GM12878 (cell line): ENCODE measurements at regions not wholly inside any gene's neighbourhood (a gene's known extent, or its start where the extent isn't known, plus 50 kb on each side); places are given as distances from the start of the nearest gene placed in this dataset.

Experiments
- ATAC-seq: fragments of 200-7000 bp; cut with Tn5 transposase; 3 replicates; pipeline ENCODE4 v1.9.1; 2020; ENCODE audit warnings: mild to moderate bottlenecking, moderate library complexity
- BruUV-seq: library from RNA; stranded (reverse); fragments of 400-500 nt; replicated peaks from 2 replicates; lab custom pipeline; 2021; lab: Mats Ljungman, UMichigan
- CTCF ChIA-PET: fragments of 300-600 bp; sonication (Branson Sonifier 250); formaldehyde crosslinking; extraction: SDS; loops from one replicate; lab custom pipeline; 2021; ENCODE audit warnings: inconsistent platforms; lab: Yijun Ruan, JAX
- POLR2A ChIA-PET: fragments of 350-600 bp; formaldehyde crosslinking; extraction: SDS; loops from one replicate; lab custom pipeline; 2021; ENCODE audit warnings: inconsistent platforms; lab: Charles Lee
- RAD21 ChIA-PET: fragments of 300-600 bp; sonication (Branson Sonifier 250); formaldehyde crosslinking; loops from one replicate; lab custom pipeline; 2023; ENCODE audit warnings: antibody characterized with exemption; ENCODE audit not compliant: unreplicated experiment; lab: Charles Lee
- SMC1A ChIA-PET: fragments of 300-600 bp; sonication (Branson Sonifier 250); formaldehyde crosslinking; loops from one replicate; lab custom pipeline; 2023; ENCODE audit not compliant: unreplicated experiment, uncharacterized antibody; lab: Charles Lee
- DNase-seq: peaks from one replicate; pipeline ENCODE4 v3.0.0-alpha.2; 2011; ENCODE audit warnings: low read depth, low spot score
- FAIRE-seq: peaks from 3 replicates; lab custom pipeline; 2011; peaks lifted over from hg19 to GRCh38; lab: Jason Lieb, UNC
- H2AFZ ChIP-seq: 2 replicates; pipeline ENCODE4 v1.6.0; 2011; ENCODE audit warnings: low read depth, low read length, control low read depth; ENCODE audit not compliant: control insufficient read depth
- H3K27ac ChIP-seq: 2 replicates; pipeline ENCODE4 v1.5.1; 2011; ENCODE audit warnings: control low read depth; ENCODE audit not compliant: control insufficient read depth, insufficient read depth
- H3K27me3 ChIP-seq, 2 experiments: replicated peaks in 1 of 2; 2 replicates each; pipeline versions ENCODE4 v1.6.0 to v1.6.1; 2011; ENCODE audit warnings: low read length in 1 of 2; ENCODE audit not compliant: control insufficient read depth in 2 of 2, insufficient read depth in 2 of 2
- H3K36me3 ChIP-seq, 2 experiments: 2 replicates each; pipeline ENCODE4 v1.5.1; 2011; ENCODE audit warnings: low read length in 1 of 2; ENCODE audit not compliant: control insufficient read depth in 2 of 2, insufficient read depth in 2 of 2
- H3K4me1 ChIP-seq: 2 replicates; pipeline ENCODE4 v1.6.1; 2011; ENCODE audit warnings: mild to moderate bottlenecking, low read length, moderate library complexity, mixed read lengths; ENCODE audit not compliant: control insufficient read depth, insufficient read depth
- H3K4me2 ChIP-seq: 2 replicates; pipeline ENCODE4 v1.6.0; 2011; ENCODE audit warnings: control low read depth; ENCODE audit not compliant: control insufficient read depth, insufficient read depth
- H3K4me3 ChIP-seq: fragments of 200-600 bp; sonication (generic); 2 replicates; pipeline ENCODE4 v1.5.1; 2016
- H3K79me2 ChIP-seq: 2 replicates; pipeline ENCODE4 v1.6.0; 2011; ENCODE audit warnings: low read length; ENCODE audit not compliant: control insufficient read depth, insufficient read depth
- H3K9ac ChIP-seq: 2 replicates; pipeline ENCODE4 v1.8.0; 2011; ENCODE audit warnings: low read length, control low read depth, mixed read lengths; ENCODE audit not compliant: control insufficient read depth, insufficient read depth
- H3K9me3 ChIP-seq: replicated peaks from 3 replicates; pipeline ENCODE4 v1.5.1; 2011; ENCODE audit warnings: mild to moderate bottlenecking, low read length; ENCODE audit not compliant: control insufficient read depth, insufficient read depth
- H4K20me1 ChIP-seq: 2 replicates; pipeline ENCODE4 v1.6.0; 2011; ENCODE audit not compliant: control insufficient read depth, insufficient read depth
- BCLAF1 ChIP-seq: fragments of 450-650 bp; IDR thresholded peaks from 2 replicates; pipeline ENCODE4 v1.6.1; 2017; ENCODE audit warnings: antibody characterized with exemption, mild to moderate bottlenecking, moderate library complexity
- CBX3 ChIP-seq: fragments of 200-600 bp; sonication (generic); IDR thresholded peaks from 2 replicates; pipeline ENCODE4 v1.6.1; 2016; ENCODE audit warnings: low read depth, borderline replicate concordance
- CREB1 ChIP-seq: IDR thresholded peaks from 2 replicates; pipeline ENCODE4 v1.6.1; 2012; ENCODE audit warnings: low read depth, mild to moderate bottlenecking, inconsistent platforms
- ETV6 ChIP-seq, 2 experiments: fragments of 450-650 bp in 1 of 2; IDR thresholded peaks in 1 of 2; conservative IDR thresholded peaks in 1 of 2; 2 replicates each; pipeline ENCODE4 v1.6.1; 2014; ENCODE audit warnings: antibody characterized with exemption in 1 of 2, borderline replicate concordance in 1 of 2, low read depth in 1 of 2, mild to moderate bottlenecking in 1 of 2, moderate library complexity in 1 of 2
- FOXM1 ChIP-seq: IDR thresholded peaks from 2 replicates; pipeline ENCODE4 v1.6.1; 2012; ENCODE audit warnings: low read depth, mild to moderate bottlenecking, inconsistent platforms, low read length, moderate library complexity
- GABPA ChIP-seq: IDR thresholded peaks from 2 replicates; pipeline ENCODE4 v1.6.1; 2014; ENCODE audit warnings: antibody characterized with exemption, low read depth, mild to moderate bottlenecking, inconsistent platforms
- NFYB ChIP-seq: IDR thresholded peaks from 2 replicates; pipeline ENCODE4 v1.6.1; 2011; ENCODE audit warnings: low read depth, mild to moderate bottlenecking, low read length, improper control_type of control experiment, moderate library complexity; ENCODE audit not compliant: insufficient read depth
- RFX5 ChIP-seq: IDR thresholded peaks from 2 replicates; pipeline ENCODE4 v1.6.1; 2011; ENCODE audit warnings: low read depth, low read length, improper control_type of control experiment
- SIX5 ChIP-seq: IDR thresholded peaks from 2 replicates; pipeline ENCODE4 v1.6.1; 2011; ENCODE audit warnings: mild to moderate bottlenecking, low read depth, low read length, moderate library complexity; ENCODE audit not compliant: severe bottlenecking
- SKIL ChIP-seq: fragments of 450-650 bp; IDR thresholded peaks from 2 replicates; pipeline ENCODE4 v1.6.1; 2017; ENCODE audit warnings: mild to moderate bottlenecking, low read depth, inconsistent platforms; ENCODE audit not compliant: poor library complexity, severe bottlenecking
- ZBTB33 ChIP-seq: fragments of 450-650 bp; IDR thresholded peaks from 2 replicates; pipeline ENCODE4 v1.6.1; 2017; ENCODE audit warnings: mild to moderate bottlenecking
- ZNF274 ChIP-seq: IDR thresholded peaks from one replicate; pipeline ENCODE4 v1.8.0; 2011; ENCODE audit not compliant: insufficient read length, insufficient read depth
- ZNF592 ChIP-seq: fragments of 450-650 bp; IDR thresholded peaks from 2 replicates; pipeline ENCODE4 v1.6.1; 2017; ENCODE audit warnings: mild to moderate bottlenecking, moderate library complexity
- WGBS: methylation state at CpG from one replicate; pipeline ENCODE4 v1.1.6; 2016; ENCODE audit warnings: low lambda C conversion rate; ENCODE audit not compliant: insufficient replicate concordance, insufficient coverage; ENCODE audit errors: missing lambda C conversion rate; 5-methylcytosine and 5-hydroxymethylcytosine counted together
- in situ Hi-C: fragments of 300-500 bp; cut with MboI; formaldehyde crosslinking; loops from 9 replicates; pipeline ENCODE4 v1.14.3; 2018; ENCODE audit warnings: mixed read lengths
- intact Hi-C: fragments of 100-400 bp; cut with micrococcal nuclease; formaldehyde crosslinking; loops from one replicate; pipeline ENCODE4 v1.14.2; 2022; ENCODE audit not compliant: unreplicated experiment

GRCh38 chr2:180202467-180202951 is 195.4 kb upstream of the CWC22 start:
- CTCF ChIA-PET = no interaction called here
- Histone ChIP-seq H2AFZ (no peak overlapping the region), H3K4me3 (no peak overlapping the region), H3K9ac (no peak overlapping the region), H3K27ac (no peak overlapping the region), H3K9me3 (no peaks in the 10 kb centered on the region), H3K36me3 (no peaks in the 10 kb centered on the region), H3K79me2 (no peaks in the 10 kb centered on the region), H3K4me1 (no peaks in the 10 kb centered on the region), H3K27me3 (no peaks in the 10 kb centered on the region; a peak in 1 of 4 replicates), H3K4me2 (no peak overlapping the region), H4K20me1 (no peaks in the 10 kb centered on the region)
- no peak for DNase-seq
- in situ Hi-C loops (no loop called here), intact Hi-C loops (no loop called here)
- FAIRE-seq = no peak
- POLR2A ChIA-PET = no interaction called here
- no peak for ATAC-seq
- no peak for TF ChIP-seq ZNF274
- no peak for TF ChIP-seq GABPA
- TF ChIP-seq BCLAF1 = no peak
- no peak for TF ChIP-seq RFX5
- no peak for TF ChIP-seq SKIL
- no peak for TF ChIP-seq CREB1
- TF ChIP-seq SIX5 = no peak
- TF ChIP-seq ZNF592 = no peak
- no peak for TF ChIP-seq CBX3
- no peak for TF ChIP-seq ETV6 (conservative IDR thresholded peaks at IDR 0.05 in 1 of 2, IDR thresholded peaks at IDR 0.05 in 1 of 2; ENCODE audit: borderline replicate concordance in 1 of 2, low read depth in 1 of 2)
- no peak for TF ChIP-seq FOXM1
- no peak for TF ChIP-seq NFYB
- no peak for TF ChIP-seq ZBTB33
- RAD21 ChIA-PET = no interaction called here
- BruUV-seq = no TSS peak
- 14% methylated on average over 7 of the region's 7 CpGs for WGBS
- SMC1A ChIA-PET = no interaction called here
